AG08395 (cell line): ENCODE measurements at regions not wholly inside any gene's neighbourhood (a gene's known extent, or its start where the extent isn't known, plus 50 kb on each side); places are given as distances from the start of the nearest gene placed in this dataset.

Source experiments
- DNase-seq: peaks from one replicate; pipeline ENCODE4 v3.0.0; 2012; ENCODE audit warnings: mixed read lengths, low spot score

DNA sequence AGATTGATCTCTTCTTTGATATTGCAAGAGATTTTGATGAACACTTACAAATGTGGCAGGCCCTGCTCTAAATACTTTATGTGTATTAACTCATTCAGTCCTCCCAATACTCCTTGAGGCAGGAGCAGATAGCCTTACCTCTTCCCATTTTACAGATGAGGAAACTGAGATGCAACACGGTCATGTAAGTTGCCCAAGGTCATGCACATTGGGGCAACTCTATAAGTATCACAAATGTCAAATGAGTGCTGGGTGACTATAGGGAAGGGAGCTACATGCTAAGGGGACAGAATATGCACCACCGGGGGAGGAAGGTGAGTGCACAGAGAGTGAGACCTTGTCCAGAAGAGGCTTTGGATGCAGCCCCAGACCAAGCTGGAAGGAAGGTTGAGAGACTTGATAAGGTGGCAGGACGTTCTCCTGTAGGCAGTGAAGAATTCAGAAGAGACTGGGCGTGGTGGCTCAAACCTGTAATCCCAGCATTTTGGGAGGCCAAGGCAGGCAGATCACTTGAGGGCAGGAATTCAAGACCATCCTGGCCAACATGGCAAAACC is 132.3 kb upstream of the PWP1 start:
- DNase-seq = no peak

DNA sequence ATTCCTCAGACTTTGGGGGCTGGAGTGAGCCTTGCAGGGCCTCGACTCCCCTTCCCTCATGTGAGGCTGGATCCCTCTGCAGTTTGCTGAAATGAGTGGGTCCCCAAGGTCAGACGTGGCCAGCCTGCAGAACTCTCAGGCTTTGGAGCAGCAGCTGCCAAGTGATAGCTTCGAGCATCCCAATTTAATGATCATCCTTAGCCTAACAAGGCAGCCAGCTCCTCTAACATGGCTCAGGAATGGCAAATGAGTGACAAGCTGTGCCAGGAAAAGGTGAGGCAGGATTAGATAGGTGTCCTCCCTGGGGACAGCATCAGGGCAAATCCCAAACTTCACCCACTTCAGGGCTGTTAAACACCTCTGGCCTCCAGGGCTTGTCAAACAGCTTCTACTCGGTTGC is 130.7 kb upstream of the PWP1 start:
- DNase-seq = no peak

DNA sequence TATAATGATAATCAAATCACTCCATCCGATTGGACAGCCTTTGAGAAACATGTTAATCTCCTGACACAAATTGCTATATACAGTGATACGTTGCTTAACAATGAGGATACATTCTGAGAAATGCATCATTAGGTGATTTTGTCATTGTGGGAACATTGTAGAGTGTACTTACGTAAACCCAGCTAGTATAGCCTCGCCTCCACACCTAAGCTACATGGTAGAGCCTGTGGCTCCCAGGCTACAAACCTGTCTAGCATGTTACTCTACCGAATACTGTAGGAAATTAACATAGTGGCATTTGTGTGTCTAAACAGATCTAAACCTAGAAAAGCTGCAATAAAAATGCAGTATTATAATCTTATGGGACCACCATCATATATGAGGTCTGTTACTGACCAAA is 128.6 kb upstream of the PWP1 start:
- DNase-seq = no peak

DNA sequence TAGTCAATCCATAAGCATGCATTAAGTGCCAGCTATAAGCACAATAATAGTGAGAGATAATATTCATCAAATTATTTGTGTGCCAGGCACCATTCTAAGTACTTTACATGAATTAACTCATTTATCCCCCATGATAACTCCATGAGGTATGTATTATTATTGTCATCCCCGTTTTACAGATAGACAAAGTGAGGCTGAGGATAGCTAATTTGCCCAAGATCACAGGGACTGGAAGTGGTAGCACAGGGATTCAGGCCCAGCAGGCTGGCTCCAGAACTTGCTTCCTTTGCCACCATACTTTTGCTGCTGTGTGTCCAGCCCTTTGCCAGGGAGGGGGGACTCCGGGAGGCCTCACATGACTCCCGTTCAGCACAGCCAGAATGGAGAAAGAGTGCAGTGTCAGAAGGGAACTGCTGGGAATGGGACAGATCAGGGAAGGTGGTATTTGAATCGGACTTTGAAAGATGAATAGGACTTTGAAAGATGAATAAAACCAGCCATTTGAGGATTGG is 128.0 kb upstream of the PWP1 start:
- DNase-seq = no peak

DNA sequence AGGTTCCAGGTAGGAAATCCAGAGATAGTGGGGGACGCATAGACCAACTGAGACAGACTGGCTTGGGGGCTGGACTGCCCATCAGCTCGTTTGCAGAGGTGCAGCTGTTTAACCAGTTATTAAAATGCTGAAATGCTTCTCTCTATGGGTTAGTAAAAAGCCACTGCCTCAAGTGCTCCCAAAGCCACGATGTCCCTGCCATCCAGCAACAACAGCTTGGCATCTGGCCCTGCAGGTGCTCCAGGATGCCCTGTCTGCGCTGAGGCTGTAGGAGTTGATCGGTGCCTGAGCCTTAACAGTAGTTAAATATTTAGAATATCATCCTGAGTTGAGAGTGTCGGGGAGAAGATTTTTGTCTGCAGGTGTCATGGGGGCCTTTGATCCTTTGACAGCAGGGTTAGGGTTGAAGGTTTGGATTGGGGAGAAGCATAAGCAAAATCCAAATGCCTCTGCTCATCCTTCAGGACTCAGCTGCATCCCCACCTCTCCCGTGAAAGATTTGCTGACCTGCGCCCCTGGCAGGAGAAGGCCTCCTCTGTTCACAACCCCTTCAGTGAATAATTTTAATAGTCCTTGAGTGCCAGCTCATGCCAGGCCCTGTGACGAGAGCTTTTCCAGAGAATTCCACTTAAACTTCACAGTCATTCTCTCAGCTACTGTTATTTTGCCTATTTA is 127.3 kb upstream of the PWP1 start:
- DNase-seq = no peak

DNA sequence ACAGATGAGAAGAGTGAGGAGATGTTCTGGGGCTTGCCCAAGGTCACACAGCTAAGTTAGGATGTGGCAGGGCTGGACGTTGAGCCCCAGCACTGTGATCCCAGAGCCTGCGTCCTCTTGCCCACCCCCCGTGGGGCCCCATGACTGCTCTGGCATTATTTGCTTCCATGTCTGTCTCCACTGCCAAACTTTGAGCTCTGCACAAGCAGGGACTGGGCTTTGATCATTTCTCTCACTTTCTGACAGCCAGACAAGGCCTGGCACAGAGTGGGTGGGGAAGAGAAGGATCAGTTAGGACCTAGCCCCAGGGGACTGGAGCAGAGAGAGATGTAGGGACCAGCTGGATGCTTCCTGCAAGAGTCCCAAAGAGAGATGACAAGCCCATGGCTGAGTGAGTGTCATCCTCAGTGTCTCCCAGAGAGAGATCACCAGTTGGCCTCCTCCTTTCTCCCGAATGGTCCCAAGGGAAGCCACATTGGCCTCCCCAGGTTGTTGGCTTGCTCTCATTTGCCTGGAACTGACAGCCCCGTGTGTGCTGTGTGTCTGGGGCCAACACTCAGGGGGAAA is 126.7 kb upstream of the PWP1 start:
- no peak for DNase-seq

DNA sequence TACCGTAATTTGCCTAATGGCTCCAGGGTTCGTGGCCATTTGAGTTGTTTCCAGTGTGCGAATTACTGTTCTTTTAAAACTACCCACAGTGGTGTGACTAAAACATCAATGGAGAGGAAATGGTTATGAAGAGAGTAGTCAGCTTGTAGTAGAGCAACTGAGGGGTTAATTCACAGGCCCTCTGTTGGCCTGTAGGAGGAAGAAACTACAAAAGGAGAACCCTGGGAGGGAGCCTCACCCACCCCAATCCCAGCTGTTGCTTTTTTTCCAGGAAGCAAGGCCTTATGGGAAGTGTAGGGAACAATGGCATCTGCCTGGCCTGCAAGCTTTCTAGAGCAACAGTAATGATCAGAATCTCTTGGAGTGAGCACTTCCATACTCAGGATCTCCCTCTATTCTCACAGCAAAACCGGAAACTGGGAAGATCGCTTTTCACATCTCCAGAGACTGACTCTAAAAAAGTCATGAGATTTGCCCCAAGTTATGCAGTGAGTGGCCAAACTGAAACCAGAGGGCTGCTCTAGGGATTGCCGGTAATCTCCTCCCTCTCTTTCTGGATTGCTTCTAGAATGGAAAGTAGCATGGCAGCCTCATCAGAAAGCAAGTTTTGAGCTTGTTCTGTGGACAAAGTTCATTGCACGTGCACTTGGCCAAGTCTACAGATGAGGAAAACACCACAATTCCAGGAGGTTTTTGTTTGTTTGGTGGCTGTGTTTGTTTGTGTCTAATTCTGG is 125.3 kb upstream of the PWP1 start:
- no peak for DNase-seq

DNA sequence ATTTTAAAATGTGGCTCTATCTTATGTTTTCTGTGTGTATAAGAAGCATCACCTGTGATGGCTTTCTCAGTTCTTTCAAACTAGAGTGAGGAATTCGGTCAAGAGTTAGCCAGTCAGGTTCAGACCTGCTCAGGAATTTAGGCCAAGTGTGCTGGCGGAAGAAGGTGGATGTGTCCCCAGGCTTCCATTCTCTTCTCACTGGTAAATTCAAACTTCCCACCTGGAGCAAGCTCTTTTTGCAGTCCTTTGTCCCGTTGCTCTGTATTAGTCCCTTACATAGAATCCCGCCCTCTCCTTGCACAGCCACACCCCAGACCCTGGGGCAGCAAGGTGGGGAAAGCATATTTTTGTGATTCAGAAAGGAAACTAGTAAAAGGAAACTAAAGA is 124.7 kb upstream of the PWP1 start:
- no peak for DNase-seq

DNA sequence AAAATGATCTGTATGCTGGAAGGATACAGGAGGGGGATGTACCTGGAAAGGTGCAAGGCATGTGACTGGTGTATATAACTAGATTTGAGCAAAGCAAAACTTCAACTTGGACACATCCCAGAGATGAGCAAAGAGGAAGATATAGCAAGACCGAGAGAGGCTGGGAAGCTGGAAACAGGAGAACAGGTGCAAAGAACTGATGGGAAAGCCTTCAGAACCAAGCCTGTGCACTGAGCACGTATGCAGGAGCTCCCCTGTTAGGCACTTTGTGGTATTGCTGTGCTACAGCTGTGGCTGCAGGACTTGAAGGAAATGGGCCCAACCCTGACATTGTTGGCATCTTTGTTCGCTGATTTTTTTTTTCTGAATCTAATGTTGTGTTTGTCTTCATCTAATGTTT is 120.7 kb upstream of the PWP1 start:
- peak; percentile 17 for DNase-seq

DNA sequence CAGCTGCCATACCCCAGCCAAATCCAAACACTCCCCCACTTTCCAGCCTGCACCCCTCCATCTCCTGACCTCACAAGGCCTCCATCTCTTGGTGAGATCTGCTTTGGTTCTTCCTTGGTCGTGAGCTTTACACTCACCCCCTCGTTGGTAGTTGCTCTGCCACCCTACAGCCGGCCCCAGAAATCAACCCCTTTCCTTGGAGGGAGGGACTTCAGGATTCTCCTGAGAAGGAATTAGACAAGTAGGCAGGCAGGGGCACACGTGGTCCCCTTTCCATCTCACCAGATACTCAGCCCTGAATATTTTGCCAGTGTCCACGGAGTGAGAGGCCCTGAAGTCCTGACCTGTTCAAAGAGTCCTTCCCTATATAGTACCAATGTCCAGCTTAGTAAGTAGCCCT is 120.0 kb upstream of the PWP1 start:
- DNase-seq = no peak

DNA sequence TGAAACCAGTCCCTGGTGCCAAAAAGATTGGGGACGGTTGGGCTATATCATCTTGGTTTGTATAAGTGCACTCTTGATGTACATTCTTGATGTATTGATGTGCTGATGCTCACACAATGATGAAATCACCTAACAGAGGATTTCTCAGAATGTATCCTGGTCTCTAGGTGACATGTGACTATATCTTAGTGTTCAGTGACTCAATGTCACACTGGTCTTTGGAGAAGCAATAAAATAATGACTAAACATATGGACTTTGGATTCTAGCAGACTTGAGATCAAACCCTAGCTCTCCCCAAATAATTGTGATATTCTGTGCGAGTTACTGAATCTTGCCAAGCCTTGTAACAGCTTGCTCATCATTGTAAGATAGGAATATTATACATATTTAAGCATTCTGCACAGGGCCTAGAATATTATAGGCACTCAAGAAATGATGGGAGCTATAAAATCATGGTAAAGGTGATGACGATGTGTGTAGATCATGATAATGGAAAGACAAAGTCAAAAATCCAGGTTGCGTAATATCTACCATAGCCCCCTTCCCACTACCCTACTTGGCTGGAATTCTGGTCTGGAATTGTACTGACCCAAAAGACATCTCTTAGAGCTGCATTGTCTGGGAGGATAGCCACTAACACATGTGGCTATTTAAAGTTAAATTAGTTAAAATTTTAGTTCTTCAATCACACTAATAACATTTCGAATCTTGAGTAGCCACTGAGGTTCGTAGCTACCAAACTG is 117.6 kb upstream of the PWP1 start:
- DNase-seq = no peak

DNA sequence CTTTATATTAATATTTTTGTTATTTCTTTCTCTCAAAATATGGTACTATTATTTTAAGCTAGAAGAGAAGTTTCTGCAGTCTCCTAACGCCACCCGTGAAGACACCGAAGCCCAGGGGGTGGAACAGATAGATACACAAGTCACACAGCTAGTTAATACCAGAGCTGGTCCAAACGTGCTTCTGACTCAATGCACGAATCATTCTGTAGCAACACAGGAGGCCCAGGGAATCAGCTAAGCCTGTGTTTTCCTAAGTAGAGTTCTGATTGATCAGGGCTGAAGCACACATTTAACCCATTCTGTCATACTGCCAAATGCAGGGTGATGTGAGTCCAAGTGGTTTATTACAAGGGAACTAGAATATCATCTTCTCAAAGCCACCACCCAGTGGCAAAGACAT is 116.9 kb upstream of the PWP1 start:
- DNase-seq = no peak

DNA sequence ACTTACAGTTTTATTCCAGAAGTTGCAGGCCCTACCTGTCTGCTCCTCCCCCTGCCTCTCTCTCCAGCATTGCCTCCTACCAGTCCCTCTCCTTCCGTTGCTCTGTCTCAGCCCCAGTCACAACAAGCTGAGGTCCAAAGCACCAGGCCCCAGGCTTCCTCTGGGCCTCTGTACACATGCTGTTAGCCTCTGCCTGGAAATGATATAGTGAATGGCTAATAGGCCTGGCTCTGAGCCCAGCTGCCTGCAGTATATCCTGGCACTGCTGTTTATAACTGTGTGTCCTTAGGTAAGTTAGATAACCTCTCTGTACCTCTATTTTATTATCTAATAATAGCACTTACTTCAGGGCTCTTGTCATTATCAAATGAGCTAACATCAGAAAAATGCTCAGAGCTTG is 114.9 kb upstream of the PWP1 start:
- DNase-seq = no peak

DNA sequence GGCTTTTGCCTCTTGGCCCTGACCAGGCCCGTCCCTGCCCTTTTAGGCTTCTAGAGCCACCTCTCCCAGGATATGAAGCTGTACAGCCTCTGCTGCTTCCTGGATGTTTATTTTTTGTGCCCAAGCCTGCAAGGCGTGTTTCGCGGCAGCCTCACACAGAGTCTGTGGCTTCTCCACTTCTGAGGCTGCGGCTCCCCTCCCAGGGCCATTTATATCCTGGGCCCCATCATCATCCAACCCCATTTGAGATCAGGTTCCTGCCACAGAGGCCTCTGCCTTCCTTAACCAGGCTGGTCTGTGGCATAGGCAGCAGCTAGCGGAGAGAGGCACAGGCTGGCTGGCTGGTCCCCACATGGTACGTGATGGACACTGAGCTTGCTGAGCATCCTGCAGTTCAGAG is 114.1 kb upstream of the PWP1 start:
- no peak for DNase-seq

DNA sequence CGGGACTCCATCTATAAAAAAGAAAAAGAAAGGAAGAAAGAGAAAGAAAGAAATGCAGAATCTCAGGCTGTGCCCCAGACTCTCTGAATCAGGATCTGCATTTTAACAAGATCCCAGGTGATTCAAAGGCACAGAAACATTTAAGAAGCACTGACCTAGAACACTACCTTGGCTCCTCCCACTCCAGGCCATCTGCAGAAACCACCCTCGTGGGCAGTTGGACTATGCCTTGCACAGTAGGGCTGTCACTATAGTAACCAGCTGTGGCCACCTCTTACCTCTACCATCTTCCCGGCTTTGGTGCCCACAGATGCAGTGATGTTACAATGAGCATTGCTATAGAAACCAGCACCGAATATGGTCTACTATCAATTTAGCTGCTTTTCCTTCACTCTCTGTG is 110.9 kb upstream of the PWP1 start:
- DNase-seq = no peak

DNA sequence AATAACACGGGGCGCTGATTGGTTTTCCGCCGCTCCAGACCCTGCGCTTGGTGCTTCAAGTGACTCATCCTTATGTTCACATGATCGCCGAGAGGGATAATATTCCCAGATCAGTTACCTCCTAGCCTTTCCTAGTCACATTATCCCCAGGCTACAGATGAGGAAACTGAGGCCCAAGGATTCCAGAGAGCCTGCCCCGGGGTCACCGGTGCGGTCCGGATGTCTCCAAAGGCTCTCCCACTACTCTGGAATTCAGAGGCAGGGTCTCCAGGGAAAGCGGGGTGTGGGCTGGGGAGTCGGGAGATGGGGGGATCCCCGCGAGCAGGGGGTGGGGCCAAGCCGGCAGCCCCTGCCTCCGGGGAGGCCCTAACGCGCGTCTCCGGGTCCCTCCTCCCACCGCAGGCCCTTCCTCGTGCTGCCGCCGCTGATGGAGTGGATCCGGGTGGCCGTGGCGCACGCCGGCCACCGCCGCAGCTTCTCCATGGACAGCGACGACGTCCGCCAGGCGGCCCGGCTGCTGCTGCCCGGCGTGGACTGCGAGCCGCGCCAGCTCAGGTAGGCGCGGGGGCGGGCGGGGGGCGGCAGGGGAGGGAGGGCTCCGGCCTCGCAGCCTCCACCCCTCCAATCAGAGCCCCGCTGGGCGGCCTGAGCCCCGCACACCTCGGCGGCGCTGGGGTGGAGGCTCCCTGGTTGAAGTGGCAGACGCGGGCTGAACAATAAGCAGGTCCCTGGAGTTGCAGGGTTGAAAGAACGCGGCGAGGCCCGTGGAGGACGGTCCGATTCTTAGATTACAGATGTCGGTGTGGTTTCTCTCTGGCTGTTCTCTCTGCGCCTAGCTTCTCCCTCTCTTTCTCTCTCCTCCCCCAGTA is 104.6 kb upstream of the PWP1 start:
- DNase-seq = peak; percentile 22

DNA sequence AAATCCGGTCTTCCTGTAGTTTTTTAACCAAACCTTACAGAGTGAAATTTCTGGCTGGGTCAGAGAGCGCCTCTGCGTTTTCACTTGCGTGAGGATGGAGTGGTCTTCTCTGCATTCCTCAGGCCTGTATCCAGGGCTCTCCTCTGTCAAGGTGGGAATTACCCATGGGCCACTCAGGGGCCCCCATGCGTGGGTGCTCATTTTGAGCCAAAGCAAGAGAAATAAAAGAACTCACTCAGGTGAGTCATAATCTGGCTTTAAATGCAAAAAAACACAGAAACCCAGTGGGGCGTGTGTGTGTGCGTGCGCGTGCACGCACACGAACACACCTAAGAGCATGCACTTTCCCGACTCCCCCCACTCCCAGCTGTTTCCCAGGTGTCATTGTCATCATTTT is 104.0 kb upstream of the PWP1 start:
- no peak for DNase-seq

DNA sequence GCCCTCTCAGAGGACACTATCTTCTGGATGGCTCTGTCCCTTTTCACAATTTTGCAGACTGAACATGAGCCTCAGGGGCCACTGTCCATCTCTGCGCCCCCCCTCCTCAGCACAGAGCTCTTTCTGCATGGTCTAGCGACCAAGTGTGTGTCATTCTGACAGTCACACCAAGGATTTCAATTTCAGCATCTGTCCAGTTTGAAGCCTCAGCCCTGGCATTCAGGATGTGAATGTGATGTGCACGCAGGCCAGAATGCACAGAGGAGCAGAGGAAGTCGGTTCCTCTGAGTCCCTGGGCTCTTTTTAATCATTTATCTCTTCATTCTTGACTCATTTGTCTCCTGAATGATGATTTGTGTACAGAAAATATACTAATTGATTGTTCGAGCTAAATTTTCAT is 102.0 kb upstream of the PWP1 start:
- DNase-seq = no peak

DNA sequence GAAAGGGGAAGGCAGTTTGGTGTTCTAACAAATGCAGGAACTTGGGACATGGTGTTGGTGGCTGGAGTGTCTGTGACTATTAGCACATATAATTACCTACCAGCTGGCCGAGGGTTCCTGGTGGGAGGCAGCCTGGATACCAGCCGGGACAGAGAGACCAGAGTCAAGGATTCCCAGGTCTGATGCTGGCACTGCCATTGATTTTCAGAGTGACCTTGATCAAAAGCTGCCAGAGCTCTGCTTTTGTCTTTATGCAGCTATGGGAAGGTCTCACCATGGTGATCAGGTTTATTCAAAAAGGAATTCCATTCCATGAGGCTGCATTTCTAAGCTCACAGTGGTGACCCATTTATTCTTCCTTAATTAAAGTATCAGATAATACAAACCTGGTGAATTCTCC is 101.0 kb upstream of the PWP1 start:
- DNase-seq = no peak

DNA sequence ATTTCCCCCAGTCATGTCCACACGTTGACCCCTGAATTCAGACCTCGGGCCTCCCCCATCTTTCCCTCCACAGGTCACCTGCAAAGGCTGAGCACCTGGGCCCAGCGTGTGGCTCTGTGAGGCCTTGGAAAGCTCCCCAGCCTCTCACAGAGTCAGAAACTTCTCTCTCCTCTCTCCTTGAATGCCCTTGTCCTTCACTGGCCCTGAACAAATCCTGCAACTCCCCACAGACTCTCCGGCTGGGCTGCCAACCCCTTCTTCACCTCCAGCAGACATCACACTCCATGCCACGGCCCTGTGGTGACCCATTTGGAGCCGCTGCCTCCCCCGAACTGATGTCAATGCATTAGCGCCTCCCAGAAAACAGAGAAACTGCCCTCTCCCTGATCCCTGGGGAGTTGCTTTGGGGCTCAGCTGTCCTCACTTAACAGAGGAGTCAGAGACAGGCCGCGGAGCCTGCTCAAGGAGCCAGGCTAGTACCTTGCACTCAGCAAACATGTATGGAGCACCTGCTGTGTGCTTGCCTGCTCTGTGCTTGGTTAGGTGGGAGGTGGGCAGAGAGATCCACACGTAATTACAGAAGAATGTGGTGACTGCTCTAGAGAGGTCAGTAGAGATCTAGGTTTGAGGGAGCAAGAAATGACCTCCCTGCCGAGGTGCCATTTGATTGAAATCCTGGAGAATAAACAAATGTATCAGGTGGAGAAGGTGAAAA is 99.2 kb upstream of the PWP1 start:
- DNase-seq = no peak

DNA sequence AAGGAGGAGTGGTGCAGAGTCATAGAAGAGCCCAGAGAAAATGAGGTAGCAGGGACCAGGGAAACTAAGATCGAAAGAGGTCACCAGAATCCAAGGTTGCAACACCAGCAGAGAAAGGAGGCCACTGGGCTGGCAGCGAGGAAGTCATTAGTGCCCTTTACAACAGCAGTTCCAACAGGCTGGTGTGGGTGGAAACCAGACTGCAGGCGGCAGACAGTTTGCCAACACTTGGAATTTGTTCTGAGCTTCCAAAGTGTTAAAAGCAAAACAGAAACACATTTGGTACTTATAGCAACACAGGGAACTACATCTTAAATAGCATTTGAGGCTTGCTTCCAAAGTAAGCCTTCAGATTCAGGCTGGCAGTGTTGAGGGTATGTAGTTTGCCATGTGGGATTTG is 95.2 kb upstream of the PWP1 start:
- no peak for DNase-seq
